Testis (tissue), 2 donors: ENCODE measurements at regions not wholly inside any gene's neighbourhood (a gene's known extent, or its start where the extent isn't known, plus 50 kb on each side); places are given as distances from the start of the nearest gene placed in this dataset.
"Not testable (repeated sequence)": the region's sequence is repeated elsewhere in the genome, so short reads cannot be mapped to it uniquely, and the experiment has no call there.

Experiments
- DNase-seq: peaks from one replicate; pipeline ENCODE4 v3.0.0-alpha.2; 2019
- H3K27ac ChIP-seq, 2 donors: fragments of 200-600 bp; sonication (generic); one replicate each; pipeline ENCODE4 v1.5.1; 2019
- H3K27me3 ChIP-seq: fragments of 200-600 bp; sonication (generic); one replicate; pipeline ENCODE4 v1.5.1; 2019
- H3K36me3 ChIP-seq: fragments of 200-600 bp; sonication (generic); one replicate; pipeline ENCODE4 v1.5.1; 2017; ENCODE audit warnings: low read depth; ENCODE audit errors: missing control alignments
- H3K4me1 ChIP-seq: fragments of 200-600 bp; sonication (generic); one replicate; pipeline ENCODE4 v1.5.1; 2019
- H3K4me3 ChIP-seq, 2 donors: fragments of 200-600 bp; sonication (generic); one replicate each; pipeline ENCODE4 v1.5.1; 2017 to 2019
- H3K9me3 ChIP-seq: fragments of 200-600 bp; sonication (generic); one replicate; pipeline ENCODE4 v1.5.1; 2017
- POLR2A ChIP-seq: fragments of 450-650 bp; IDR thresholded peaks from one replicate; pipeline ENCODE4 v1.6.1; 2017; ENCODE audit warnings: antibody characterized with exemption, mild to moderate bottlenecking, moderate library complexity
- WGBS, 2 donors: methylation state at CpG; one replicate each; pipeline ENCODE4 v1.1.5; 2018; 5-methylcytosine and 5-hydroxymethylcytosine counted together
- intact Hi-C: fragments of 100-400 bp; cut with DNase I; formaldehyde crosslinking; loops from one replicate; pipeline ENCODE4 v1.15.1; 2023; ENCODE audit warnings: low total_unique reads
- TF ChIP-seq, protein P1 (sequence below), 3 experiments: fragments of 450-650 bp in 2 of 3; fragments of 200-600 bp in 1 of 3; sonication (generic) in 1 of 3; IDR thresholded peaks; one replicate each; pipeline ENCODE4 v1.5.1; 2016 to 2019; ENCODE audit warnings: antibody characterized with exemption in 3 of 3, mild to moderate bottlenecking in 2 of 3, moderate library complexity in 1 of 3

DNA sequence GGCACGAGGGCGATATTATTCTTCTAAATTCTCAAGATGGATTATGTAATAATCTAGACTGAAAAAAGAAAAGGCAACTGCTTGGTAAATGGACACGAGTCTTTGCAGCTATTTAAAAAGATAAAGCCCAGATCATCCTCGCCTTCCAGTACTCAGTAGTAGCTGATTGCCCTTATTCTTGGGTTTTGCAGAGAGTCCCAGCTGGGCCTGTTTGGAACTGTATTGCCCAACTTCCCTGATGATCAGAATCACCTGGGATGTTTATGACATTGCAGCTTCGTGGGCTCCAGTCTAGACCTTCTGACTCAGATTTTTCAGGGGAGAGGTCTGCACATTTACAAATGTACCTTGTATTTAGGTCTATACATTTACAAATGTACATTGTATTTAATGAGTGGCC is 213.5 kb downstream of the RAB11FIP4 start:
- H3K27me3 ChIP-seq: no peaks in the 10 kb centered on the region
- H3K4me3 ChIP-seq: no peak overlapping the region
- H3K9me3 ChIP-seq: no peaks in the 10 kb centered on the region
- H3K36me3 ChIP-seq: no peaks in the 10 kb centered on the region
- no peak for TF ChIP-seq POLR2A
- TF ChIP-seq, protein P1, sequence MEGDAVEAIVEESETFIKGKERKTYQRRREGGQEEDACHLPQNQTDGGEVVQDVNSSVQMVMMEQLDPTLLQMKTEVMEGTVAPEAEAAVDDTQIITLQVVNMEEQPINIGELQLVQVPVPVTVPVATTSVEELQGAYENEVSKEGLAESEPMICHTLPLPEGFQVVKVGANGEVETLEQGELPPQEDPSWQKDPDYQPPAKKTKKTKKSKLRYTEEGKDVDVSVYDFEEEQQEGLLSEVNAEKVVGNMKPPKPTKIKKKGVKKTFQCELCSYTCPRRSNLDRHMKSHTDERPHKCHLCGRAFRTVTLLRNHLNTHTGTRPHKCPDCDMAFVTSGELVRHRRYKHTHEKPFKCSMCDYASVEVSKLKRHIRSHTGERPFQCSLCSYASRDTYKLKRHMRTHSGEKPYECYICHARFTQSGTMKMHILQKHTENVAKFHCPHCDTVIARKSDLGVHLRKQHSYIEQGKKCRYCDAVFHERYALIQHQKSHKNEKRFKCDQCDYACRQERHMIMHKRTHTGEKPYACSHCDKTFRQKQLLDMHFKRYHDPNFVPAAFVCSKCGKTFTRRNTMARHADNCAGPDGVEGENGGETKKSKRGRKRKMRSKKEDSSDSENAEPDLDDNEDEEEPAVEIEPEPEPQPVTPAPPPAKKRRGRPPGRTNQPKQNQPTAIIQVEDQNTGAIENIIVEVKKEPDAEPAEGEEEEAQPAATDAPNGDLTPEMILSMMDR (IDR thresholded peaks at IDR 0.05): no peak
- H3K4me1 ChIP-seq: no peaks in the 10 kb centered on the region
- H3K27ac ChIP-seq: no peak overlapping the region
- DNase-seq: no peak
- 85% methylated on average over 5 of the region's 5 CpGs for WGBS, 2 donors
- intact Hi-C loops: no loop called here

DNA sequence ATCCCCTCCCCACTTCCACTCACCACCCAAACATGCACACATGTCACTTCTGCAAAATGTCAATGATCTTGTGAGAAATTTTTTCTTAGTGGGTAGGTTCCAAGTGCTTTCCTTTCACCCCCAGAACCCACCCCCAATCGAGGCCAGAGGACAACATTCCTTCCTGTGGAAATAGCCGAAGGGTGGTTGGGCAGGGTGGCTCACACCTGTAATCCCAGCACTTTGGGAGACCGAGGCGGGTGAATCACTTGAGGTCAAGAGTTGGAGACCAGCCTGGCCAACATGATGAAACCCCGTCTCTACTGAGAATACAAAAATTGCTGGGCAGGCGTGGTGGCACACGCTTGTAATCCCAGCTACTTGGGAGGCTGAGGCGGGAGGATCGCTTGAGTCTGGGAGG is 208.7 kb downstream of the RAB11FIP4 start:
- H3K9me3 ChIP-seq, H3K36me3 ChIP-seq, DNase-seq: not testable (repeated sequence)

GRCh38 chr17:31598921-31599571 is 207.6 kb downstream of the RAB11FIP4 start:
- no peak for TF ChIP-seq POLR2A
- TF ChIP-seq, protein P1 (IDR thresholded peaks at IDR 0.05): no peak
- no peaks in the 10 kb centered on the region for H3K9me3 ChIP-seq
- intact Hi-C loops: no loop called here
- no peaks in the 10 kb centered on the region for H3K27me3 ChIP-seq
- H3K4me1 ChIP-seq: no peaks in the 10 kb centered on the region
- 78% methylated on average over 3 to 11 of the region's 11 CpGs for WGBS, 2 donors
- H3K4me3 ChIP-seq: no peak overlapping the region
- H3K27ac ChIP-seq: no peak overlapping the region
- H3K36me3 ChIP-seq: no peaks in the 10 kb centered on the region
- DNase-seq: no peak

More for the DNA sequence above, 208.7 kb downstream of the RAB11FIP4 start:
- H3K27me3 ChIP-seq, H3K4me1 ChIP-seq, intact Hi-C loops, H3K27ac ChIP-seq, H3K4me3 ChIP-seq: not testable (repeated sequence)
- WGBS, 2 donors: 96 to 97% methylated on average over 9 of the region's 9 CpGs

GRCh38 chr17:31598399-31598782 is 206.9 kb downstream of the RAB11FIP4 start:
- Histone ChIP-seq H3K4me3 (no peak overlapping the region), H3K27ac (no peak overlapping the region), H3K27me3 (no peaks in the 10 kb centered on the region), H3K9me3 (no peaks in the 10 kb centered on the region), H3K36me3 (no peaks in the 10 kb centered on the region), H3K4me1 (no peaks in the 10 kb centered on the region)
- no peak for DNase-seq
- intact Hi-C loops: no loop called here
- WGBS, 2 donors: 68 to 72% methylated on average over 4 of the region's 4 CpGs
- TF ChIP-seq, protein P1 (IDR thresholded peaks at IDR 0.05): no peak

DNA sequence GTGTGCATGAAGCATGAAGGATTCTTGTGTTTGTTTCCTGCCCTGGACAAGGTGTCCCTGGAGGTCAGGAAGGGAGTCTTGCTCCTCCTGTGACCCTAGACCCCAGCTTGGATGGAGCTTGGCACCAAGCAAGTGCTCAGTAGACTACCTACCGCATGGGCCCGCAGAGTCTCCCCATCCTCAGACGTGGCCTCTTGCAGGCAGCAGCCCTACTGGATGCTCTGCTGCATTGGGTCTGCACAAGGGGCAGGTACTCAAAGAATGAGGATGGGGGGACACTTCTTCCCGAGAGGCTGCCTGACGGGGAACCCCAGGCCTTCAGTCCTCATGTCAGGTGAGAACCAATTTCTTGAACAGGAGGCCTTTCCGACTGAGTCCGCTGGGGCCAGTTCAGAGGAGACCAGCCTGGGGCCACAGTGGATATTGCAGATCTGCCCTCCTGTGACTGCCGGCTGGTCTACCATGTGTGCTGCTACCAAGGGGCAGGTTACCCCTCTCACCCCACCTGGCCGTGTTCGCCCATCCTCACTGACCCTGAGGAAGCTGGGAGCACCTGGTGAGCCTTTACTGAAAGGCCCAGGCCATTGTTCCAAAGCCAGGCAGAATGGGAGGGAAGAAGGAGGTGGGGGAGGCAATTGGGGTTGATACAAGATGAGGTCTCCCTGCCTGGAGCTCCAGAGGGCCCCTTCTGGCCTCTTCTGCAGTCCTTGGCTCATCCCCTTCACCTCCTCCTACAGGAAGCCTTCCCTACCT is 206.3 kb downstream of the RAB11FIP4 start:
- Histone ChIP-seq H3K36me3 (no peaks in the 10 kb centered on the region), H3K4me3 (no peak overlapping the region), H3K27ac (no peak overlapping the region), H3K27me3 (no peaks in the 10 kb centered on the region), H3K9me3 (no peaks in the 10 kb centered on the region), H3K4me1 (no peaks in the 10 kb centered on the region)
- intact Hi-C loops: no loop called here
- TF ChIP-seq POLR2A: no peak
- 90 to 94% methylated on average over 6 to 10 of the region's 10 CpGs for WGBS, 2 donors
- no peak for DNase-seq
